CD4-positive, alpha-beta memory T cell (primary cell): ENCODE measurements at regions not wholly inside any gene's neighbourhood (a gene's known extent, or its start where the extent isn't known, plus 50 kb on each side); places are given as distances from the start of the nearest gene placed in this dataset.
A peak's percentile ranks its signal among the peaks of the same experiment; 100 is the strongest.
"Not testable (repeated sequence)": the region's sequence is repeated elsewhere in the genome, so short reads cannot be mapped to it uniquely, and the experiment has no call there.

ENCODE experiments used
- CTCF ChIA-PET: fragments of 350-600 bp; sonication (Branson Sonifier 250); formaldehyde crosslinking; loops from one replicate; lab custom pipeline; 2021; ENCODE audit warnings: inconsistent platforms; ENCODE audit not compliant: partially characterized antibody; lab: Charles Lee
- POLR2A ChIA-PET: fragments of 350-600 bp; sonication (Branson Sonifier 250); formaldehyde crosslinking; loops from one replicate; lab custom pipeline; 2021; ENCODE audit not compliant: partially characterized antibody; lab: Charles Lee
- DNase-seq, 5 donors: peaks; one replicate each; pipeline versions ENCODE4 v3.0.0 to v3.0.0-alpha.2; 2020 to 2022; ENCODE audit warnings: mixed read lengths in 1 of 5
- H3K27ac ChIP-seq: one replicate; pipeline ENCODE4 v1.7.0; 2013; ENCODE audit warnings: low read depth, low read length
- H3K27me3 ChIP-seq: 2 replicates; pipeline ENCODE4 v1.7.0; 2013; ENCODE audit warnings: mild to moderate bottlenecking, low read length, moderate library complexity; ENCODE audit not compliant: insufficient read depth
- H3K36me3 ChIP-seq: 2 replicates; pipeline ENCODE4 v1.7.0; 2013; ENCODE audit warnings: mild to moderate bottlenecking, low read length, moderate library complexity; ENCODE audit not compliant: insufficient read depth
- H3K4me1 ChIP-seq: 2 replicates; pipeline ENCODE4 v1.7.0; 2013; ENCODE audit warnings: mild to moderate bottlenecking, low read length, moderate library complexity; ENCODE audit not compliant: insufficient read depth
- H3K4me3 ChIP-seq, 2 donors: one replicate each; pipeline ENCODE4 v1.7.0; 2013; ENCODE audit warnings: low read length in 2 of 2, mild to moderate bottlenecking in 1 of 2
- H3K9me3 ChIP-seq, 2 donors: one replicate each; pipeline ENCODE4 v1.7.0; 2013; ENCODE audit warnings: low read length in 2 of 2, control low read depth in 1 of 2; ENCODE audit not compliant: control insufficient read depth in 1 of 2
- H3K27ac Mint-ChIP-seq, 7 donors: one replicate each; pipeline ENCODE4 v1.8.0; 2020 to 2021; ENCODE audit warnings: mixed read lengths in 7 of 7, mild to moderate bottlenecking in 6 of 7, inconsistent platforms in 3 of 7, moderate library complexity in 3 of 7
- H3K27me3 Mint-ChIP-seq, 2 donors: one replicate each; pipeline ENCODE4 v1.8.0; 2020 to 2021; ENCODE audit warnings: mixed read lengths in 2 of 2
- H3K36me3 Mint-ChIP-seq, 2 donors: one replicate each; pipeline ENCODE4 v1.8.0; 2020 to 2021; ENCODE audit warnings: mixed read lengths in 2 of 2, inconsistent platforms in 1 of 2, mild to moderate bottlenecking in 1 of 2
- H3K4me1 Mint-ChIP-seq, 4 donors: one replicate each; pipeline ENCODE4 v1.8.0; 2020 to 2021; ENCODE audit warnings: mixed read lengths in 4 of 4, mild to moderate bottlenecking in 1 of 4
- H3K4me3 Mint-ChIP-seq, 8 donors: one replicate each; pipeline ENCODE4 v1.8.0; 2020 to 2021; ENCODE audit warnings: mixed read lengths in 8 of 8, mild to moderate bottlenecking in 7 of 8, moderate library complexity in 6 of 8, inconsistent platforms in 3 of 8
- H3K9me3 Mint-ChIP-seq, 8 donors: one replicate each; pipeline ENCODE4 v1.8.0; 2020 to 2021; ENCODE audit warnings: mixed read lengths in 8 of 8, mild to moderate bottlenecking in 5 of 8, inconsistent platforms in 3 of 8, moderate library complexity in 1 of 8
- intact Hi-C: fragments of 100-400 bp; cut with micrococcal nuclease; formaldehyde crosslinking; loops from one replicate; pipeline ENCODE4 v1.15.1; 2023

DNA sequence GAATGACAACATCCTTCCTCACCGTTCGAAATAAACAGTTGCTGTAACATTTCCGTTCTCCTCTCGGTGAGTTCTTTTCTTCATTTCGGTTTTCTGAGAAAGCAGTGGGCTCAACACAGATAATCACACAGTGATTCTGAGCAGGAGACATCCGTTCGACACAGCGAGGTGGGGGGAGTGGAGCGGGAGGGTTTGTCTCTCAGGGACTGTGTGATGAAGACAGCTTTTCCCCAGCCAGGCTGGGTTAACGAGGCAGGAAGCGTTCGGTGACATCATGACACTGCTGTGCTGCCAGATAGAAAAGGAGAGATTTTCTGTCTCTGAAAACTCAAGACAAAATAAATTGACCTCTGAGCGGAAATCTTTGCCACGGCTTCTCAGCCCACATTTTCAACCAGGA is 119.3 kb downstream of the CRLF2 start:
- Mint-ChIP-seq H3K27me3 (no peaks in the 10 kb centered on the region), H3K9me3 (peaks cover 0 to 15% (median 10%) of the 10 kb centered on the region in 8 donors), H3K4me1 (peaks cover 0 to 4% (median 2%) of the 10 kb centered on the region in 4 donors), H3K27ac (peak overlapping the region; percentile 52 to 94 (median 79)), H3K36me3 (peaks cover 0 to 4% of the 10 kb centered on the region in 2 donors), H3K4me3 (peak overlapping the region; percentile 75 to 87 (median 80))
- CTCF ChIA-PET, result no interaction called here
- POLR2A ChIA-PET, result no interaction called here
- intact Hi-C loops, result no loop called here
- no peaks in the 10 kb centered on the region for H3K36me3 ChIP-seq
- peaks cover 0 to 6% of the 10 kb centered on the region in 2 donors for H3K9me3 ChIP-seq
- H3K27me3 ChIP-seq, result no peaks in the 10 kb centered on the region
- DNase-seq, result peak in 4 of 5 donors; percentile 13 to 30 (median 24)
- H3K4me3 ChIP-seq, result no peak overlapping the region
- no peak overlapping the region for H3K27ac ChIP-seq
- no peaks in the 10 kb centered on the region for H3K4me1 ChIP-seq

DNA sequence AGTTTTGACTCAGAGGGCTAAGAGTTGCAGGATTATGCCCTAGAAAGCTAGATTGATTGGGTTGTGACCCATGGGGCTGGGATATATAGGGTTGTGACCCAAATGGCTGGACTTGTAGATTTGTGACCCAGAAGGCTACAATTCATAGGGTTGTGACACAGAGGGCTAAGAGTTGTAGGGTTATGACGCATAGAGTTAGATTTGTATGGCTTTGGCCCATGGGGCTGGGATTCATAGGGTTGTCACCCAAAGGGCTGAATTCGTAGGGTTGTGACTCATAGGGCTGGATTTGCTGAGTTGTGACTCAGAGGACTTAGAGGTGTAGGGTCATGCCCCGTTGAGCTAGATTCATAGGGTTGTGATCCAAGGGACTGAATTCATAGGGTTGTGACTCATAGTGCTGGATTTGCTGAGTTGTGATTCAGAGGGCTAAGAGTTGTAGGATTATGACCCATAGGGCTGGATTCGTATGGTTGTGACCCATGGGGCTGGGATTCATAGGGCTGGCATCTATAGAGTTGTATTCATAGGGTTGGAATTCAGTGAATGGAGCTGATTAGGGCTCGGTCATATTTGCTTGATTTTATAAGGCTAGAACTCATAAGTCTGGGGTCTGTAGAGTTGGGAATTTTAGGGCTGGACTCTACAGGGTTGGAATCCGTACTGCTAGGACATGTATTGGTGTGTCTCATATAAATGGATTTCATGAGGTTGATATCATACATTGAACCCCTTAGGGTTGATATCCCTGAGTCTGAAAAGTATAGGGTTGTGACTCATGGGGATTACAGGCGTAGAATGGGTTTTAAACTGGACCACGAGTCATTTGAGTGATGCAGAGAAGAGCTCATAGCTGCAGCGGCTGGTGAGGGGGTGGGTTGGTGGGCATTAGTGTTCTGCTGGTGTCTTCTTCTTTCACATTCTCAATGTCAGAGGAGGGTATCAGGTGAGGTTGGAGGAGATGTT is 125.7 kb downstream of the CRLF2 start:
- H3K27ac Mint-ChIP-seq, result no peak overlapping the region
- intact Hi-C loops, result no loop called here
- DNase-seq, result no peak
- H3K36me3 Mint-ChIP-seq, result peaks cover 0 to 3% of the 10 kb centered on the region in 2 donors
- H3K36me3 ChIP-seq, result no peaks in the 10 kb centered on the region
- H3K9me3 ChIP-seq, result no peaks in the 10 kb centered on the region
- H3K4me3 ChIP-seq, result no peak overlapping the region
- no peak overlapping the region for H3K27ac ChIP-seq
- H3K9me3 Mint-ChIP-seq, result peaks cover 2 to 31% (median 19%) of the 10 kb centered on the region in 8 donors
- H3K27me3 ChIP-seq, result no peaks in the 10 kb centered on the region
- no peaks in the 10 kb centered on the region for H3K4me1 ChIP-seq
- peaks cover 6 to 10% of the 10 kb centered on the region in 2 donors for H3K27me3 Mint-ChIP-seq
- POLR2A ChIA-PET, result no interaction called here
- peaks cover 0 to 3% (median 0%) of the 10 kb centered on the region in 4 donors for H3K4me1 Mint-ChIP-seq
- CTCF ChIA-PET, result no interaction called here
- no peak overlapping the region for H3K4me3 Mint-ChIP-seq

DNA sequence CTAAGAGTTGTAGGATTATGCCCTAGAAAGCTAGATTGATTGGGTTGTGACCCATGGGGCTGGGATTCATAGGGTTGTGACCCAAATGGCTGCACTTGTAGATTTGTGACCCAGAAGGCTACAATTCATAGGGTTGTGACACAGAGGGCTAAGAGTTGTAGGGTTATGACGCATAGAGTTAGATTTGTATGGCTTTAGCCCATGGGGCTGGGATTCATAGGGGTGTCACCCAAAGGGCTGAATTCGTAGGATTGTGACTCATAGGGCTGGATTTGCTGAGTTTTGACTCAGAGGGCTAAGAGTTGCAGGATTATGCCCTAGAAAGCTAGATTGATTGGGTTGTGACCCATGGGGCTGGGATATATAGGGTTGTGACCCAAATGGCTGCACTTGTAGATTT is 126.6 kb downstream of the CRLF2 start:
- H3K9me3 ChIP-seq, H3K36me3 ChIP-seq, DNase-seq, H3K4me1 Mint-ChIP-seq, H3K36me3 Mint-ChIP-seq, CTCF ChIA-PET, H3K27ac ChIP-seq, H3K4me3 Mint-ChIP-seq, H3K27ac Mint-ChIP-seq, intact Hi-C loops, POLR2A ChIA-PET, H3K4me1 ChIP-seq, H3K27me3 ChIP-seq, H3K4me3 ChIP-seq: not testable (repeated sequence)
- H3K9me3 Mint-ChIP-seq, result peaks cover 2 to 31% (median 21%) of the 10 kb centered on the region in 8 donors
- peaks cover 6 to 11% of the 10 kb centered on the region in 2 donors for H3K27me3 Mint-ChIP-seq

DNA sequence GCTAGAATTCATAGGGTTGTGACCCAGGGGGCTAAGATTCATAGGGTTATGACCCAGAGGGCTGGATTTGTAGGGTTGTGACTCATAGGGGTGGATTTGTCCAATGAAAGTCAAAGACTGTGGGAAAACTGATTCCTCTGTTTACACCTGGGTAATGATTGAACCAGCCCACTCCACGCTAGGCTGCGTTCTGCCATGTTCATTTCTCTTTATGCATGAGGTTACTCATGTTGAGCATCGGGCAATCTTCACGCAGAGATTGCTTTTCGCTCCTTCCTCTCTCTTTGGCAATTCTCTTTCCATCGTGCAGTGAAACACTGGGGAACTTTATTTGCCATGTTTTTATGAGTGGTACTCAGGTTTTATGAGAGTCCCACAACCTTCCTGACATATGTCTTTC is 127.8 kb downstream of the CRLF2 start:
- Mint-ChIP-seq H3K4me1 (peaks cover 0 to 3% (median 0%) of the 10 kb centered on the region in 4 donors), H3K4me3 (no peak overlapping the region), H3K36me3 (peaks cover 0 to 3% of the 10 kb centered on the region in 2 donors), H3K27ac (no peak overlapping the region), H3K27me3 (peaks cover 6 to 11% of the 10 kb centered on the region in 2 donors), H3K9me3 (peaks cover 2 to 31% (median 22%) of the 10 kb centered on the region in 8 donors)
- CTCF ChIA-PET, result no interaction called here
- POLR2A ChIA-PET, result no interaction called here
- Histone ChIP-seq H3K4me3 (no peak overlapping the region), H3K36me3 (no peaks in the 10 kb centered on the region), H3K9me3 (no peaks in the 10 kb centered on the region), H3K4me1 (no peaks in the 10 kb centered on the region), H3K27me3 (no peaks in the 10 kb centered on the region), H3K27ac (no peak overlapping the region)
- DNase-seq, result no peak
- intact Hi-C loops, result no loop called here

DNA sequence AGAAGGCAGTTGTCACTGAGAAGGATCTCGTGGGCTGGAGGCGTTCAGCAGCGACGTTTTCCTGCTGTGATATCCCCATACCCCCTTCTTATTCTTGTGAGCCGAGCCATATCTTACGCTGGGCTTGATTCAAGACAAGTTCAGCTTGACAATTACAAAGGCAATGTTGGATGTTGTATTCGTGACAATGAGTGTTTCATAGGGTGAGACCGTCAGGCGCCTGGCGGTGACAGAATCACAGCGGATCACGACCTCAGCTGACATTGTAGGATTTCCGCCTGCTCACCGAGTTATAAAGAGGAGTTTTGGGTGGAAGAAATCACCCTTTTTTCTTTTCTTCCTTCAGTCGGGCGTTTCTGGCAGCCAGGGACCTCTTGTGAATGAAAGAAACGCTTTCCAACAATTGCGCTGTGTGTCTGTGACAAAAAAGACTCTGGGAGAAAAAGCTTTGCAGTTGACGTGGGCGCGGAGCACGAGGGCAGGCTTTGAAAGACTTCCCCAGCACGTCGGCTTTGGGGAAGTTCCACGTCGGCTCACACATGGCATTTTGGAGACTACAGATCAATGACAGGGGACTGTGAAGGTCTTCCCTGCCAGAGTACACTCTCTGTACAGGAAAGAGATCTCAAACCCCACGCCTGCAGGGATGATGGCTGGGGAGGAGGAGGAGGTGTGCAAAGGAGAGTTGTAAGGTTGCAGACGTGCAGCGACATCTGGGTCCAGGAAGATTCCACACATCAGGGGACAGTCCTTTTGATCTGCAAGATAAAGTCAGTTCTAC is 135.4 kb downstream of the CRLF2 start:
- peaks cover 5 to 7% of the 10 kb centered on the region in 2 donors for H3K27me3 Mint-ChIP-seq
- intact Hi-C loops, result no loop called here
- Histone ChIP-seq H3K36me3 (no peaks in the 10 kb centered on the region), H3K4me3 (no peak overlapping the region), H3K4me1 (no peaks in the 10 kb centered on the region), H3K27ac (no peak overlapping the region), H3K9me3 (no peaks in the 10 kb centered on the region), H3K27me3 (no peaks in the 10 kb centered on the region)
- H3K4me3 Mint-ChIP-seq, result peak overlapping the region; percentile 22 to 82 (median 51)
- H3K9me3 Mint-ChIP-seq, result peaks cover 0 to 21% (median 14%) of the 10 kb centered on the region in 8 donors
- DNase-seq, result no peak
- peaks cover 0 to 3% of the 10 kb centered on the region in 2 donors for H3K36me3 Mint-ChIP-seq
- CTCF ChIA-PET, result no interaction called here
- POLR2A ChIA-PET, result no interaction called here
- H3K27ac Mint-ChIP-seq, result peak overlapping the region in 4 of 7 donors; percentile 15 to 63 (median 40)
- peaks cover 1 to 9% (median 8%) of the 10 kb centered on the region in 4 donors for H3K4me1 Mint-ChIP-seq

DNA sequence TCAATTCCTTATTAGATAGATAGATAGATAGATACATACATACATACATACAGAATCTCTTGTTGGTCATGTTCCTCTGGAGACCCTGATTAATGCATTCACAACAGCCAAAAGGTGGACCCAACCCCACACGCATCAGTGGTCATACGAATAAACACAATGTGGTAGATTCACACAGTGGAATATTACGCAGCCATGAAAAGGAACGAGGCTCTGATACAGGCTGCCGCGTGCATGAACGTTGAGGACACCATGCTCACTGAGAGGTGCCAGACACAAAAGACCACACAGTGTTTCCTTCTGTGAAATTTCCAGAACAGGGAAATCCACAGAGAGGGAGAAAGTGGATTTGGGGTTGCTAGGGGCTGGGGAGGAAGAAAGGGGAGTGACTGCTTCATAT is 136.7 kb downstream of the CRLF2 start:
- Mint-ChIP-seq H3K9me3 (peaks cover 0 to 19% (median 10%) of the 10 kb centered on the region in 8 donors), H3K4me1 (peaks cover 0 to 9% (median 8%) of the 10 kb centered on the region in 4 donors), H3K27ac (peak overlapping the region in 1 of 7 donors; percentile 43), H3K36me3 (peaks cover 0 to 3% of the 10 kb centered on the region in 2 donors), H3K27me3 (peaks cover 2 to 7% of the 10 kb centered on the region in 2 donors), H3K4me3 (no peak overlapping the region)
- H3K4me1 ChIP-seq, result no peaks in the 10 kb centered on the region
- CTCF ChIA-PET, result no interaction called here
- intact Hi-C loops, result no loop called here
- H3K36me3 ChIP-seq, result no peaks in the 10 kb centered on the region
- no peaks in the 10 kb centered on the region for H3K9me3 ChIP-seq
- H3K4me3 ChIP-seq, result no peak overlapping the region
- H3K27me3 ChIP-seq, result no peaks in the 10 kb centered on the region
- no peak for DNase-seq
- POLR2A ChIA-PET, result no interaction called here
- no peak overlapping the region for H3K27ac ChIP-seq

DNA sequence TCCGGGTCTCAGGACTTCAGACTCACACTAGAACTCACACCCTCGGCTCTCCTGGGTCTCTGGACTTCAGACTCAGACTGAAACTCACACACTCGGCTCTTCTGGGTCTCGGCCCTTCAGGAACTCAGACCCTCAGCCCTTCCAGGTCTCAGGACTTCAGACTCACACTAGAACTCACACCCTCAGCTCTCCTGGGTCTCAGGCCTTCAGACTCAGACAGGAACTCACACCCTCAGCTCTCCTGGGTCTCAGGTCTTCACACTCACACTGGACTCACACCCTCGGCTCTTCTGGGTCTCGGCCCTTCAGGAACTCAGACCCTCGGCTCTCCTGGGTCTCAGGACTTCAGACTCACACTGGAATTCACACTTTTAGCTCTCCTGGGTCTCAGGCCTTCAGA is 137.3 kb downstream of the CRLF2 start:
- no peak overlapping the region for H3K27ac ChIP-seq
- H3K4me1 ChIP-seq, result no peaks in the 10 kb centered on the region
- intact Hi-C loops, result no loop called here
- H3K4me3 ChIP-seq, result no peak overlapping the region
- Mint-ChIP-seq H3K27me3 (peaks cover 2 to 7% of the 10 kb centered on the region in 2 donors), H3K4me1 (peaks cover 0 to 9% (median 8%) of the 10 kb centered on the region in 4 donors), H3K4me3 (no peak overlapping the region), H3K36me3 (peaks cover 0 to 3% of the 10 kb centered on the region in 2 donors), H3K27ac (peak overlapping the region in 1 of 7 donors; percentile 43), H3K9me3 (peaks cover 0 to 19% (median 11%) of the 10 kb centered on the region in 8 donors)
- no peaks in the 10 kb centered on the region for H3K27me3 ChIP-seq
- H3K36me3 ChIP-seq, result no peaks in the 10 kb centered on the region
- POLR2A ChIA-PET, result no interaction called here
- no peak for DNase-seq
- no peaks in the 10 kb centered on the region for H3K9me3 ChIP-seq
- CTCF ChIA-PET, result no interaction called here
